MM.1S (cell line): ENCODE measurements at regions not wholly inside any gene's neighbourhood (a gene's known extent, or its start where the extent isn't known, plus 50 kb on each side); places are given as distances from the start of the nearest gene placed in this dataset.

ENCODE experiments used
- DNase-seq: peaks from one replicate; pipeline ENCODE4 v3.0.0-alpha.2; 2015
- H2AFZ ChIP-seq: fragments of 300-600 bp; sonication (generic); 2 replicates; pipeline ENCODE4 v1.6.0; 2016; ENCODE audit warnings: antibody characterized with exemption, low read length
- H3F3A ChIP-seq: fragments of 300-600 bp; sonication (generic); 2 replicates; pipeline ENCODE4 v1.6.1; 2016; ENCODE audit warnings: mild to moderate bottlenecking, antibody characterized with exemption, low read length, moderate library complexity, mixed read lengths; ENCODE audit not compliant: insufficient read depth
- H3K27ac ChIP-seq: fragments of 300-600 bp; sonication (generic); 2 replicates; pipeline ENCODE4 v1.5.1; 2016; ENCODE audit warnings: mild to moderate bottlenecking, low read length
- H3K27me3 ChIP-seq: fragments of 300-600 bp; sonication (generic); replicated peaks from 2 replicates; pipeline ENCODE4 v1.6.0; 2016; ENCODE audit warnings: low read length; ENCODE audit not compliant: insufficient read depth
- H3K36me3 ChIP-seq: fragments of 300-600 bp; sonication (generic); replicated peaks from 2 replicates; pipeline ENCODE4 v1.6.1; 2016; ENCODE audit warnings: mild to moderate bottlenecking, low read length, mixed read lengths; ENCODE audit not compliant: insufficient read depth
- H3K4me1 ChIP-seq: fragments of 300-600 bp; sonication (generic); 2 replicates; pipeline ENCODE4 v1.6.1; 2016; ENCODE audit warnings: low read length, mixed read lengths
- H3K4me2 ChIP-seq: fragments of 300-600 bp; sonication (generic); 2 replicates; pipeline ENCODE4 v1.6.0; 2016; ENCODE audit warnings: low read depth, low read length
- H3K4me3 ChIP-seq: fragments of 300-600 bp; sonication (generic); 2 replicates; pipeline ENCODE4 v1.5.1; 2016; ENCODE audit warnings: low read length, mixed read lengths
- H3K79me2 ChIP-seq: fragments of 300-600 bp; sonication (generic); 2 replicates; pipeline ENCODE4 v1.6.1; 2016; ENCODE audit warnings: mixed run types, low read length, mixed read lengths
- H3K9ac ChIP-seq: fragments of 300-600 bp; sonication (generic); 2 replicates; pipeline ENCODE4 v1.6.1; 2016; ENCODE audit warnings: low read length, mixed read lengths
- H3K9me2 ChIP-seq: fragments of 300-600 bp; sonication (generic); replicated peaks from 2 replicates; pipeline ENCODE4 v1.6.1; 2016; ENCODE audit warnings: mild to moderate bottlenecking, low read length, mixed read lengths; ENCODE audit not compliant: insufficient read depth
- H3K9me3 ChIP-seq: fragments of 300-600 bp; sonication (generic); replicated peaks from 2 replicates; pipeline ENCODE4 v1.6.1; 2016; ENCODE audit warnings: mild to moderate bottlenecking, low read length, mixed read lengths; ENCODE audit not compliant: insufficient read depth
- H4K20me1 ChIP-seq: fragments of 300-600 bp; sonication (generic); 2 replicates; pipeline ENCODE4 v1.6.1; 2016; ENCODE audit warnings: mild to moderate bottlenecking, low read length, moderate library complexity, mixed read lengths; ENCODE audit not compliant: insufficient read depth
- CTCF ChIP-seq: fragments of 300-600 bp; sonication (generic); IDR thresholded peaks from 2 replicates; pipeline ENCODE4 v1.5.1; 2016; ENCODE audit warnings: antibody characterized with exemption, low read length, mixed read lengths
- EZH2 ChIP-seq: fragments of 300-600 bp; sonication (generic); optimal IDR thresholded peaks from 2 replicates; pipeline ENCODE3; 2017; ENCODE audit warnings: low read depth, mild to moderate bottlenecking, antibody characterized with exemption, low read length, mixed read lengths
- EZH2phosphoT487 ChIP-seq: fragments of 300-600 bp; sonication (generic); IDR thresholded peaks from 2 replicates; pipeline ENCODE4 v1.6.1; 2018; ENCODE audit warnings: antibody characterized with exemption, low read length

- no peaks in the 10 kb centered on the region for H3K36me3 ChIP-seq
- no peak overlapping the region for H3K9ac ChIP-seq
- no peak overlapping the region for H3K4me2 ChIP-seq
- no peak overlapping the region for H2AFZ ChIP-seq
- H3K79me2 ChIP-seq, result no peaks in the 10 kb centered on the region
- TF ChIP-seq CTCF (no peak), EZH2 (no peak), EZH2phosphoT487 (no peak)
- H3K9me3 ChIP-seq, result no peaks in the 10 kb centered on the region
- H3K4me1 ChIP-seq, result no peaks in the 10 kb centered on the region
- no peaks in the 10 kb centered on the region for H3F3A ChIP-seq
- no peak overlapping the region for H3K4me3 ChIP-seq
- no peak for DNase-seq
- H3K27me3 ChIP-seq, result peaks cover 45% of the 10 kb centered on the region
- H4K20me1 ChIP-seq, result no peaks in the 10 kb centered on the region
- H3K9me2 ChIP-seq, result no peaks in the 10 kb centered on the region
- H3K27ac ChIP-seq, result no peak overlapping the region
Observed at GRCh38 chr3:127389913-127390312, 102.1 kb upstream of the PRR20G start.

GRCh38 chr3:127389420-127389819, 101.6 kb upstream of the PRR20G start:
- Histone ChIP-seq H3K9me3 (no peaks in the 10 kb centered on the region), H4K20me1 (no peaks in the 10 kb centered on the region), H3F3A (no peaks in the 10 kb centered on the region), H3K9me2 (no peaks in the 10 kb centered on the region), H3K4me2 (no peak overlapping the region), H2AFZ (no peak overlapping the region), H3K4me3 (no peak overlapping the region), H3K9ac (no peak overlapping the region), H3K27me3 (peaks cover 50% of the 10 kb centered on the region), H3K4me1 (no peaks in the 10 kb centered on the region), H3K79me2 (no peaks in the 10 kb centered on the region), H3K27ac (no peak overlapping the region), H3K36me3 (no peaks in the 10 kb centered on the region)
- DNase-seq, result no peak
- TF ChIP-seq CTCF, result no peak
- no peak for TF ChIP-seq EZH2

GRCh38 chr3:127388427-127388826, 100.6 kb upstream of the PRR20G start:
- no peak overlapping the region for H3K4me3 ChIP-seq
- H3K9me3 ChIP-seq, result no peaks in the 10 kb centered on the region
- DNase-seq, result no peak
- no peaks in the 10 kb centered on the region for H3K4me1 ChIP-seq
- no peaks in the 10 kb centered on the region for H3K36me3 ChIP-seq
- no peak overlapping the region for H3K4me2 ChIP-seq
- no peaks in the 10 kb centered on the region for H3K9me2 ChIP-seq
- H4K20me1 ChIP-seq, result no peaks in the 10 kb centered on the region
- no peak overlapping the region for H2AFZ ChIP-seq
- H3K79me2 ChIP-seq, result no peaks in the 10 kb centered on the region
- H3K27me3 ChIP-seq, result peaks cover 60% of the 10 kb centered on the region
- H3K9ac ChIP-seq, result no peak overlapping the region
- H3K27ac ChIP-seq, result no peak overlapping the region
- TF ChIP-seq CTCF, result no peak
- TF ChIP-seq EZH2phosphoT487, result no peak
- TF ChIP-seq EZH2, result no peak
- H3F3A ChIP-seq, result no peaks in the 10 kb centered on the region
